ENCODE measurements at regions not wholly inside any gene's neighbourhood (a gene's known extent, or its start where the extent isn't known, plus 50 kb on each side); places are given as distances from the start of the nearest gene placed in this dataset.

DNA sequence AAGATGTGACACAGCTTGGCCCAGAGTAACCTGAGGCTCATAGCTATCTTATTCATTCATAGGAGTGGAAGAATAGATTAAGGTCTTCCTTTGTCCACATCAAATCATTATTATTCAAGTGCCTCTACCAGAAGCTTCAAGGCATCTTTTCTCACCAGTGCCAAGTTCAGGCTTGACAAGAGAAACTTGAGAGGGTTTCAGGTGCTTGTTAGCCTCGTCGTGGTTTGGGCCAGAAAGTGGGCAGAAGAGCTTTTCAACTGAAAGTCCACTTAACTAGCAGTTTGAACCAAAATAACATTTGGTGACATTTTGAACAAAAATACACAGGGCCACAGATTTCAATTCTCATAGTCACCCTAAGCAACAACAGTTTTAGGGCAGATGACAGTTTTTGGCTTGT lies 1184.2 kb downstream of the FLRT2 start:
- TF ChIP-seq TAF1 (IDR thresholded peaks at IDR 0.05; ENCODE audit: borderline replicate concordance, insufficient read depth, low read length), result no peak
- TF ChIP-seq FOXP2 (optimal IDR thresholded peaks at IDR 0.05; ENCODE audit: borderline replicate concordance, extremely low read depth, extremely low read length, insufficient read depth), result no peak
- TF ChIP-seq POLR2AphosphoS5 (IDR thresholded peaks at IDR 0.05; ENCODE audit: low read depth, low read length), result no peak
- TF ChIP-seq SIN3A (IDR thresholded peaks at IDR 0.05; ENCODE audit: borderline replicate concordance, insufficient read depth, low read length), result no peak
- TF ChIP-seq, protein P1, sequence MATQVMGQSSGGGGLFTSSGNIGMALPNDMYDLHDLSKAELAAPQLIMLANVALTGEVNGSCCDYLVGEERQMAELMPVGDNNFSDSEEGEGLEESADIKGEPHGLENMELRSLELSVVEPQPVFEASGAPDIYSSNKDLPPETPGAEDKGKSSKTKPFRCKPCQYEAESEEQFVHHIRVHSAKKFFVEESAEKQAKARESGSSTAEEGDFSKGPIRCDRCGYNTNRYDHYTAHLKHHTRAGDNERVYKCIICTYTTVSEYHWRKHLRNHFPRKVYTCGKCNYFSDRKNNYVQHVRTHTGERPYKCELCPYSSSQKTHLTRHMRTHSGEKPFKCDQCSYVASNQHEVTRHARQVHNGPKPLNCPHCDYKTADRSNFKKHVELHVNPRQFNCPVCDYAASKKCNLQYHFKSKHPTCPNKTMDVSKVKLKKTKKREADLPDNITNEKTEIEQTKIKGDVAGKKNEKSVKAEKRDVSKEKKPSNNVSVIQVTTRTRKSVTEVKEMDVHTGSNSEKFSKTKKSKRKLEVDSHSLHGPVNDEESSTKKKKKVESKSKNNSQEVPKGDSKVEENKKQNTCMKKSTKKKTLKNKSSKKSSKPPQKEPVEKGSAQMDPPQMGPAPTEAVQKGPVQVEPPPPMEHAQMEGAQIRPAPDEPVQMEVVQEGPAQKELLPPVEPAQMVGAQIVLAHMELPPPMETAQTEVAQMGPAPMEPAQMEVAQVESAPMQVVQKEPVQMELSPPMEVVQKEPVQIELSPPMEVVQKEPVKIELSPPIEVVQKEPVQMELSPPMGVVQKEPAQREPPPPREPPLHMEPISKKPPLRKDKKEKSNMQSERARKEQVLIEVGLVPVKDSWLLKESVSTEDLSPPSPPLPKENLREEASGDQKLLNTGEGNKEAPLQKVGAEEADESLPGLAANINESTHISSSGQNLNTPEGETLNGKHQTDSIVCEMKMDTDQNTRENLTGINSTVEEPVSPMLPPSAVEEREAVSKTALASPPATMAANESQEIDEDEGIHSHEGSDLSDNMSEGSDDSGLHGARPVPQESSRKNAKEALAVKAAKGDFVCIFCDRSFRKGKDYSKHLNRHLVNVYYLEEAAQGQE (IDR thresholded peaks at IDR 0.05; ENCODE audit: insufficient read depth in 1 of 2, low read depth in 2 of 2, low read length in 2 of 2), result no peak

DNA sequence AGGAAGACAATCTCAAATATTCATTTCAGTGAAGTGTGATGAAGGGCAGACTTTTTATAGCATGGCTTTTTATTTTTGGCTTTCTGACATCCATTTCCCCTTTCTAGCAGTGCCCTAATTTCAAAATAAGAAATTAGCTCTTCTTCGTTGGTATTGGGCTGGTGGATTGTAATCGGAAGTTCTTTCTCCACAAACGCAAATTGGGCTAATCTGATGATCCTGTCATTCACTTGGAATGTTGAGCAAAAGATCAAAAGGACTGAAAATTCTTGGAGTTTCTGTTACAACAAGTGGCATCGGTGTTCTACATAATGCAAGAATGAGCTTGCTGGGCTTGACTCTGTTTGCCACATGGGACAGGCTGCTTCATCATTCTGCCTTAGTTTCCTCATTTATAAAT lies 1182.8 kb downstream of the FLRT2 start:
- TF ChIP-seq POLR2AphosphoS5 (IDR thresholded peaks at IDR 0.05; ENCODE audit: low read depth, low read length), result no peak

DNA sequence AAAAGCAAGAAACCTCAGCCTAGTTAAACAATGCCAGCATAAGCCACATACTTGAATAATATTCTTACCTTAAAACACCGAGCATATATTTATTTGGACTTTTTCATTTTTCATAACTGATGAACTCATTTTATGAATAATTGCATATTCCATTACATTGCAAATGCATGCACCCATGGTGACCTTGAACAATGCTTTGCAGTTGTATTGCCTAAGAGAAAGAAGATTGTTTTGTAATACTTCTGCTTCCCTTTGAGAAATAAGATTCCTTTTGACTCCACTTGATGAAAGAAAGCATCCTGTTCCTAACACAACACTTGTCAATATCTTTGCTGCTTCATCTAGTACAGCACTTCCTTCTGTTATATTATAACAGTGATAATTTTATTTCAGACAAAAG lies 1182.2 kb downstream of the FLRT2 start:
- TF ChIP-seq POLR2AphosphoS5 (IDR thresholded peaks at IDR 0.05; ENCODE audit: low read depth, low read length) (no peak), TAF1 (IDR thresholded peaks at IDR 0.05; ENCODE audit: borderline replicate concordance, insufficient read depth, low read length) (no peak), SIN3A (IDR thresholded peaks at IDR 0.05; ENCODE audit: borderline replicate concordance, insufficient read depth, low read length) (no peak), FOXP2 (optimal IDR thresholded peaks at IDR 0.05; ENCODE audit: borderline replicate concordance, extremely low read depth, extremely low read length, insufficient read depth) (no peak)
- TF ChIP-seq, protein P1 (IDR thresholded peaks at IDR 0.05; ENCODE audit: insufficient read depth in 1 of 2, low read depth in 2 of 2, low read length in 2 of 2), result no peak

DNA sequence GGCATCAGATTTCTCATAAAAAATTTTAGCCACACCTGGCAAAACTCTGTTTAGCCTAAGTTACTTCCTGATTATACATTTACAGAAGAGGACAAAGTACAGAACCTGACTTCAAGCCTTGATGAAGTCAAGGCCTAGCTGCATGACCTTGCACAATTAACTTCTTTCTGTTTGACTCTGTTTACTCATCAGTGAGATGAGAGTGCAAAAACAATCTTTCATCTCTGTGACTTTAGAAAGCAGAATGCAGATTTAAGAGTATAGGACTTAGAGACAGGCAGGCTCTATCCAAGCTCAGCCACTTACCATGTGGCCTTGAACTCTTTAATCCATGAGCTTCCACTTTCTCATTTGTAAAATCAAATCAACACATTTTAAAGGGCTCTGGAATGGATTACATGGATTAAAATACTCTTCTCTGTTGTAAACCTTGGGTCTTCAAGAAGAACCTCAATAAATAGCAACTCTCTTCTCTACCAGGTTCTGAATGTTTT lies 1178.9 kb downstream of the FLRT2 start:
- TF ChIP-seq FOXP2 (optimal IDR thresholded peaks at IDR 0.05; ENCODE audit: borderline replicate concordance, extremely low read depth, extremely low read length, insufficient read depth) (no peak), TAF1 (IDR thresholded peaks at IDR 0.05; ENCODE audit: borderline replicate concordance, insufficient read depth, low read length) (no peak), SIN3A (IDR thresholded peaks at IDR 0.05; ENCODE audit: borderline replicate concordance, insufficient read depth, low read length) (no peak), POLR2AphosphoS5 (IDR thresholded peaks at IDR 0.05; ENCODE audit: low read depth, low read length) (no peak)
- TF ChIP-seq, protein P1 (IDR thresholded peaks at IDR 0.05; ENCODE audit: insufficient read depth in 1 of 2, low read depth in 2 of 2, low read length in 2 of 2), result no peak

DNA sequence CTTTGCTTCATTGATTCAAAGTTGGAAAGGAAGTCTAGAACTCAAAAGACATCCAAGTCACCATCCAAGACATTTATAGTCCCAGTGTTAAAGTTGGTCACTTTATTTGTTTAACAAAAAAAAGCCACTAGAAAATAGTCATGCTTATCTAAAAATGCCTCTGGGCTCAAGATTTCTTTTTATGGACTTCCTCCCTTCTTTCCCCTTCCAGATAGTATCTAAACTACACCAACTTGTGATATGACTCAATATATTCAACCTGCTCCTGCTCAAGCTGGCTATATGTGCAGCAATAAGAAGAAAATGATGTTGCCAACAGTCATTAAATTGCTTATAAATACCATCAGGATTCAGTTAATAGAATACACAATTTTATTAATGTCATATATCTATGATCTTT lies 1177.1 kb downstream of the FLRT2 start:
- TF ChIP-seq POLR2AphosphoS5 (IDR thresholded peaks at IDR 0.05; ENCODE audit: low read depth, low read length) (no peak), TAF1 (IDR thresholded peaks at IDR 0.05; ENCODE audit: borderline replicate concordance, insufficient read depth, low read length) (no peak), FOXP2 (optimal IDR thresholded peaks at IDR 0.05; ENCODE audit: borderline replicate concordance, extremely low read depth, extremely low read length, insufficient read depth) (no peak), SIN3A (IDR thresholded peaks at IDR 0.05; ENCODE audit: borderline replicate concordance, insufficient read depth, low read length) (no peak)
- TF ChIP-seq, protein P1 (IDR thresholded peaks at IDR 0.05; ENCODE audit: insufficient read depth in 1 of 2, low read depth in 2 of 2, low read length in 2 of 2), result no peak

Measured in PFSK-1 (cell line).